ENCODE measurements at regions not wholly inside any gene's neighbourhood (a gene's known extent, or its start where the extent isn't known, plus 50 kb on each side); places are given as distances from the start of the nearest gene placed in this dataset.

GRCh38 chr5:29252390-29252789, 1941.1 kb upstream of the CDH6 start:
- in situ Hi-C loops (cut with HindIII; ENCODE audit: low pct_ligation_motif_present, low sequenced_read_pairs): no loop called here
- H3K27me3 ChIP-seq (replicated peaks): no peaks in the 10 kb centered on the region

GRCh38 chr5:29247346-29248028, 1946.0 kb upstream of the CDH6 start:
- no peak for DNase-seq
- no peak overlapping the region for H3K27ac ChIP-seq
- no peaks in the 10 kb centered on the region for H3K27me3 ChIP-seq (replicated peaks)
- in situ Hi-C loops (cut with HindIII; ENCODE audit: low pct_ligation_motif_present, low sequenced_read_pairs): no loop called here
- TF ChIP-seq CTCF (IDR thresholded peaks at IDR 0.05; ENCODE audit: low read depth, low read length, missing control alignments): no peak
- no peaks in the 10 kb centered on the region for H3K36me3 ChIP-seq (replicated peaks)
- no peak overlapping the region for H3K4me3 ChIP-seq (ENCODE audit: low read depth, low read length)

More at GRCh38 chr5:29252390-29252789, 1941.1 kb upstream of the CDH6 start:
- TF ChIP-seq CTCF (IDR thresholded peaks at IDR 0.05; ENCODE audit: low read depth, low read length, missing control alignments): no peak
- no peak overlapping the region for H3K27ac ChIP-seq
- no peak for DNase-seq
- H3K4me3 ChIP-seq (ENCODE audit: low read depth, low read length): no peak overlapping the region
- no peaks in the 10 kb centered on the region for H3K36me3 ChIP-seq (replicated peaks)

- no peaks in the 10 kb centered on the region for H3K36me3 ChIP-seq (replicated peaks)
- no peak overlapping the region for H3K4me3 ChIP-seq (ENCODE audit: low read depth, low read length)
- H3K27ac ChIP-seq: no peak overlapping the region
- peak; percentile 3 for DNase-seq
- TF ChIP-seq CTCF (IDR thresholded peaks at IDR 0.05; ENCODE audit: low read depth, low read length, missing control alignments): no peak
- in situ Hi-C loops (cut with HindIII; ENCODE audit: low pct_ligation_motif_present, low sequenced_read_pairs): no loop called here
- H3K27me3 ChIP-seq (replicated peaks): no peaks in the 10 kb centered on the region
Observed at GRCh38 chr5:29240379-29240778, 1953.1 kb upstream of the CDH6 start.

- in situ Hi-C loops (cut with HindIII; ENCODE audit: low pct_ligation_motif_present, low sequenced_read_pairs): no loop called here
- DNase-seq: no peak
- H3K36me3 ChIP-seq (replicated peaks): no peaks in the 10 kb centered on the region
- no peaks in the 10 kb centered on the region for H3K27me3 ChIP-seq (replicated peaks)
- no peak for TF ChIP-seq CTCF (IDR thresholded peaks at IDR 0.05; ENCODE audit: low read depth, low read length, missing control alignments)
- H3K4me3 ChIP-seq (ENCODE audit: low read depth, low read length): no peak overlapping the region
- no peak overlapping the region for H3K27ac ChIP-seq
Observed at GRCh38 chr5:29239606-29240005, 1953.9 kb upstream of the CDH6 start.

- H3K36me3 ChIP-seq (replicated peaks): no peaks in the 10 kb centered on the region
- no peak overlapping the region for H3K4me3 ChIP-seq (ENCODE audit: low read depth, low read length)
- TF ChIP-seq CTCF (IDR thresholded peaks at IDR 0.05; ENCODE audit: low read depth, low read length, missing control alignments): no peak
- H3K27me3 ChIP-seq (replicated peaks): no peaks in the 10 kb centered on the region
- DNase-seq: no peak
- no peak overlapping the region for H3K27ac ChIP-seq
- in situ Hi-C loops (cut with HindIII; ENCODE audit: low pct_ligation_motif_present, low sequenced_read_pairs): no loop called here
Observed at GRCh38 chr5:29238115-29238514, 1955.4 kb upstream of the CDH6 start.

- Histone ChIP-seq H3K4me3 (ENCODE audit: low read depth, low read length) (no peak overlapping the region), H3K27ac (no peak overlapping the region), H3K27me3 (replicated peaks) (no peaks in the 10 kb centered on the region), H3K36me3 (replicated peaks) (no peaks in the 10 kb centered on the region)
- TF ChIP-seq CTCF (IDR thresholded peaks at IDR 0.05; ENCODE audit: low read depth, low read length, missing control alignments): no peak
- in situ Hi-C loops (cut with HindIII; ENCODE audit: low pct_ligation_motif_present, low sequenced_read_pairs): no loop called here
- no peak for DNase-seq
Observed at GRCh38 chr5:29231154-29231553, 1962.3 kb upstream of the CDH6 start.

Measured in brain microvascular endothelial cell (primary cell).